Common myeloid progenitor, CD34-positive (primary cell): ENCODE measurements at regions not wholly inside any gene's neighbourhood (a gene's known extent, or its start where the extent isn't known, plus 50 kb on each side); places are given as distances from the start of the nearest gene placed in this dataset.
"Not testable (repeated sequence)": the region's sequence is repeated elsewhere in the genome, so short reads cannot be mapped to it uniquely, and the experiment has no call there.

Source experiments
- CTCF ChIA-PET: fragments of 350-600 bp; sonication (Branson Sonifier 250); formaldehyde crosslinking; loops from one replicate; lab custom pipeline; 2021; ENCODE audit warnings: antibody characterized with exemption; lab: Charles Lee
- POLR2A ChIA-PET: fragments of 350-600 bp; sonication (Branson Sonifier 250); formaldehyde crosslinking; loops from one replicate; lab custom pipeline; 2021; ENCODE audit warnings: antibody characterized with exemption; lab: Charles Lee
- DNase-seq, 3 donors: peaks; one replicate each; pipeline versions ENCODE4 v3.0.0 to v3.0.0-alpha.2; 2013
- H3K27ac ChIP-seq, 2 experiments: 1 replicate in 1 of 2; 2 replicates in 1 of 2; pipeline ENCODE4 v1.7.0; 2013; ENCODE audit warnings: inconsistent platforms in 2 of 2, low read length in 2 of 2, mild to moderate bottlenecking in 2 of 2, low read depth in 1 of 2, moderate library complexity in 1 of 2; ENCODE audit not compliant: severe bottlenecking in 2 of 2, insufficient read depth in 1 of 2, poor library complexity in 1 of 2
- H3K27me3 ChIP-seq, 5 experiments: replicated peaks in 2 of 5; 1 replicate in 3 of 5; 2 replicates in 2 of 5; pipeline versions ENCODE4 v1.6.1 to v1.7.0; 2013; ENCODE audit warnings: low read length in 4 of 5, mild to moderate bottlenecking in 2 of 5, moderate library complexity in 2 of 5, inconsistent platforms in 1 of 5; ENCODE audit not compliant: insufficient read depth in 5 of 5, control insufficient read depth in 4 of 5
- H3K36me3 ChIP-seq, 4 experiments: 1 replicate in 2 of 4; 2 replicates in 2 of 4; pipeline versions ENCODE4 v1.6.1 to v1.7.0; 2013; ENCODE audit warnings: low read length in 3 of 4, control low read depth in 1 of 4, mild to moderate bottlenecking in 1 of 4; ENCODE audit not compliant: control insufficient read depth in 4 of 4, insufficient read depth in 4 of 4
- H3K4me1 ChIP-seq, 4 experiments: 1 replicate in 3 of 4; 2 replicates in 1 of 4; pipeline versions ENCODE4 v1.6.1 to v1.7.1; 2013; ENCODE audit warnings: low read length in 3 of 4, mild to moderate bottlenecking in 3 of 4, control low read depth in 1 of 4, inconsistent platforms in 1 of 4, moderate library complexity in 1 of 4; ENCODE audit not compliant: control insufficient read depth in 4 of 4, insufficient read depth in 4 of 4; ENCODE audit errors: control extremely low read depth in 1 of 4
- H3K4me3 ChIP-seq, 7 experiments: 1 replicate in 4 of 7; 2 replicates in 3 of 7; pipeline versions ENCODE4 v1.5.1 to v1.7.0; 2013; ENCODE audit warnings: mild to moderate bottlenecking in 7 of 7, low read length in 6 of 7, moderate library complexity in 6 of 7, inconsistent platforms in 2 of 7, low read depth in 2 of 7, control low read depth in 1 of 7; ENCODE audit not compliant: insufficient read depth in 4 of 7, control insufficient read depth in 1 of 7; ENCODE audit errors: extremely low read depth in 1 of 7
- H3K9me3 ChIP-seq, 5 experiments: 1 replicate in 4 of 5; 2 replicates in 1 of 5; pipeline versions ENCODE4 v1.6.1 to v1.7.1; 2013; ENCODE audit warnings: low read length in 4 of 5, mild to moderate bottlenecking in 2 of 5, inconsistent platforms in 1 of 5, low read depth in 1 of 5, moderate library complexity in 1 of 5; ENCODE audit not compliant: control insufficient read depth in 4 of 5, insufficient read depth in 2 of 5; ENCODE audit errors: control extremely low read depth in 1 of 5
- WGBS: methylation state at CpG from one replicate; pipeline ENCODE4 v1.1.5; 2013; ENCODE audit not compliant: insufficient coverage; 5-methylcytosine and 5-hydroxymethylcytosine counted together

DNA sequence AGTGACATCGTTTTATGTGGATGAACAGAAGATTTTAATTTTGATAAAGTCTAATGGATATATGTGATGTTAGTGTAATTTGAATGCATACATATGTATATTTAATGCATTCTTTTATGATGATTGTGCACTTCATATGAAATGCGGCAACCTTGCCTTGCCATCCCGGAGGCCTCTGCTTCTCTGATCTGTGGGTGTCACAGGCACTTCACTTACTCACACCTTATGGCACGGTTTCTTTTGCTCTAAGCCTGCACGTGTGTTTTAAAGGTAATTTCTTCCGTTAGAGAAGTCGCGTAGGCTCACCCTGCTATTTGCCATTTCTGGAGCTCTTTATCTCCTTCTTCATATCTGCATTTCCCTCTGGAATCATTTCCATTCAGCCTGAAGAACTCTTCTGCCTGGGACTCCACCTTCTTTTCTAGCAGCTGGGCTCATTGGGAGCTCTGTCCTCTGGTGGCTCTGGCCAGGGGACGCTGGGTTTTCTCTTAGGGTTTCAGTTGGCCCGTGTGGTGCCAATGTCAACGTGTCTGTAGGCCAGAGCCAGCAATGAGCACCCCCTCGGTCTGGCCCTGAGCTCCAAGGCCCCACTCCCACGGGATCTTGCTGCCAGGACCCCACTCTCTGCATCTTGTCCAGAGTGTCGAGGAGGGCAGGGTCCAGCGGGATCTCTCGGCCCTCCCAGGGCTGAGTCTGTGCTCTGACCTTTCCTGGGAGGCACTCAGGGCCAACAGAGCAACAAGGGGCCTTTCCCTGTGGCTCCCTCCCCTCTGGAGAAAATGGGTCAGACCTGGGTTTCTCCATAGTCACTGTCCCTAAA lies 97.3 kb downstream of the RTP5 start:
- WGBS: 98% methylated on average over 15 of the region's 16 CpGs
- peaks cover 0 to 21% (median 14%) of the 10 kb centered on the region in 4 experiments for H3K4me1 ChIP-seq
- DNase-seq: no peak
- no peaks in the 10 kb centered on the region for H3K27me3 ChIP-seq
- ChIA-PET CTCF (interaction anchor here (1.5 kb wide), 1 partner anchor 10 kb away, joined by 3 read pairs; no protein-coding TSS in a partner anchor), POLR2A (no interaction called here)
- H3K9me3 ChIP-seq: no peaks in the 10 kb centered on the region
- H3K4me3 ChIP-seq: peak overlapping the region in 1 of 7 experiments; percentile 41
- H3K27ac ChIP-seq: no peak overlapping the region
- H3K36me3 ChIP-seq: peaks cover 0 to 11% (median 4%) of the 10 kb centered on the region in 4 experiments

DNA sequence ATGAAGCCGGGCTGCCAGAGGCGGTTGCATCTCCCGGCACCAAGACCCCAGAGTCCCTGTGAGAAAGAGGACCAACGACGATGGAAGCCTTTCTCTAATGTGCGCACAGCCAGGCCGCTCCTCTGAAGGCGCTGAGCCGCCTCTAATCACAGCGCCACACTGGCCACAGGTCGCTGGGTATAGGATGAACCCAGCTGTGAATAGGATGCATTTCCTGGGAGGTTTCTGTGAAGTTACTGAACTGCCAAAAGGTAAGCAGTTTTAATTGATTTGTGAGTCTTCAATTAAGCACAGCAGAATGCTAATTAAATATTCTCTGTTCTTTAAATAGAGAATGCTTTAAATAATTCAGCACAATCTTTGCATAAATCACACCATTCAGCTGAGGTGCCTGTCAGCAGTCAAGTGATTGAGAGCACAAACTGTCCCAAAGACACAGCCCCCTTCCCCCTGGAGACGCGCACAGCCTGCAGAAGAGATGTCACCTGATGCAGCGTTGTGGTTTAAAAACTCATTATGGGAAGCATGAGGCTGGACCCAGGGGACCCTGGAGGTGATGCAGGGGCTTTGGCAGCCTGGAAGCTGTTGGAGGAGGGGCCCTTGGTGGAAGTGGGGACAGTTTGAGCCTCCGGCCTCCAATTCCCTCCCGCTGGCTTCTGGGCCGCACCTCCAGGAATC lies 98.1 kb downstream of the RTP5 start:
- Histone ChIP-seq H3K4me3 (no peak overlapping the region), H3K27ac (no peak overlapping the region), H3K27me3 (no peaks in the 10 kb centered on the region), H3K9me3 (no peaks in the 10 kb centered on the region), H3K36me3 (peaks cover 0 to 17% (median 5%) of the 10 kb centered on the region in 4 experiments), H3K4me1 (peaks cover 0 to 21% (median 14%) of the 10 kb centered on the region in 4 experiments)
- no peak for DNase-seq
- ChIA-PET POLR2A (no interaction called here), CTCF (no interaction called here)
- WGBS: 99% methylated on average over 13 of the region's 17 CpGs

DNA sequence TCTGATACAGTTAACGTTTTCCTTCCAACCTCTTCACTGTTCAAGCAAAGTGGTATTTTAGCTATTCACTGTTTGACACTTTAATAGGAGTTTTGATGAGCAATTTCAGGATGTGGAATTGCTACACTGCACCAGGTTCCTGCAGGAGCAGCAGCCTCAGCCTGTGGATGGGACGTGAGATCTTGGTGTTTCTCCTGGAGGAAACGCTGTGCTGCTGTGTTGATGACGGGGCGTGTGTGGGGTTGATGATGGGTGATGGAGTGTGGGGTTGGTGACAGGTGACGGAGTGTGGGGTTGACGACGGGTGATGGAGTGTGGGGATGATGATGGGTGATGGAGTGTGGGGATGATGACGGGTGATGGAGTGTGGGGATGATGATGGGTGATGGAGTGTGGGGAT lies 98.9 kb downstream of the RTP5 start:
- ChIA-PET POLR2A (no interaction called here), CTCF (no interaction called here)
- H3K36me3 ChIP-seq: peaks cover 0 to 25% (median 8%) of the 10 kb centered on the region in 4 experiments
- 100% methylated on average over 2 of the region's 9 CpGs for WGBS
- no peaks in the 10 kb centered on the region for H3K27me3 ChIP-seq
- peaks cover 0 to 21% (median 14%) of the 10 kb centered on the region in 4 experiments for H3K4me1 ChIP-seq
- no peaks in the 10 kb centered on the region for H3K9me3 ChIP-seq
- H3K27ac ChIP-seq: no peak overlapping the region
- DNase-seq: no peak
- no peak overlapping the region for H3K4me3 ChIP-seq

DNA sequence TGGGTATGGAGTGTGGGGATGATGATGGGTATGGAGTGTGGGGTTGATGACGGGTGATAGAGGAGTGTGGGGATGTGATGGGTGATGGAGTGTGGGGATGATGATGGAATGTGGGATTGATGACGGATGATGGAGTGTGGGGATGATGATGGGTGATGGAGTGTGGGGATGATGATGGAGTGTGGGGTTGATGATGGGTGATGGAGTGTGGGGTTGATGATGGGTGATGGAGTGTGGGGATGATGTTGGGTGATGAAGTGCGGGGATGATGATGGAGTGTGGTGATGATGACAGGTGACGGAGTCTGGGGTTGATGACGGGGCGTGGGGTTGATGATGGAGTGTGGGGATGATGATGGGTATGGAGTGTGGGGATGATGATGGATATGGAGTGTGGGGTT lies 99.7 kb downstream of the RTP5 start:
- H3K9me3 ChIP-seq, CTCF ChIA-PET, H3K4me3 ChIP-seq, POLR2A ChIA-PET, H3K27ac ChIP-seq, DNase-seq, H3K27me3 ChIP-seq: not testable (repeated sequence)
- Histone ChIP-seq H3K36me3 (peaks cover 0 to 31% (median 11%) of the 10 kb centered on the region in 4 experiments), H3K4me1 (peaks cover 0 to 21% (median 14%) of the 10 kb centered on the region in 4 experiments)
- 94% methylated on average over 6 of the region's 6 CpGs for WGBS

DNA sequence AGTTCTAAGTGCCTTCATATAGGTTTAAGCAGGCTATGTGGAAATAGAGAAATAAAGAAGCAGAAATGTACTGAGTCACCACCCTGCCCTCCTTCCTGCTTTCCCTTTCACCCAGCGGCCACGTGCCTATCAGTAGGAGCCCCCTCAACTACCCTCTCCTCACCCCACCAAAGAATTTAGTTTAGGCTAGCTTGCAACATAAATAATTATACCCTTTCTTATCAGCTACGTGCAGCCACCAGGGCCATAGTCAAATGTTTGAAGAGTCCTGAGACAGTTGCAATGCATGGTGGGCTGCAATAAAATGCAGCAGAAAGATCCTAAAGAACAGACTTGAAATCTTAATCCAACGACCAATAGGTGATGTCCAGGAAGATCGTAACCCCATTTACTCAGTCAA lies 101.2 kb downstream of the RTP5 start:
- H3K27ac ChIP-seq: no peak overlapping the region
- H3K4me3 ChIP-seq: no peak overlapping the region
- CTCF ChIA-PET: no interaction called here
- H3K4me1 ChIP-seq: peaks cover 0 to 15% (median 11%) of the 10 kb centered on the region in 4 experiments
- 100% methylated on average over 3 of the region's 5 CpGs for WGBS
- H3K27me3 ChIP-seq: no peaks in the 10 kb centered on the region
- no peaks in the 10 kb centered on the region for H3K9me3 ChIP-seq
- POLR2A ChIA-PET: no interaction called here
- peaks cover 0 to 41% (median 20%) of the 10 kb centered on the region in 4 experiments for H3K36me3 ChIP-seq
- DNase-seq: peak in 2 of 3 donors; percentile 9 to 64

DNA sequence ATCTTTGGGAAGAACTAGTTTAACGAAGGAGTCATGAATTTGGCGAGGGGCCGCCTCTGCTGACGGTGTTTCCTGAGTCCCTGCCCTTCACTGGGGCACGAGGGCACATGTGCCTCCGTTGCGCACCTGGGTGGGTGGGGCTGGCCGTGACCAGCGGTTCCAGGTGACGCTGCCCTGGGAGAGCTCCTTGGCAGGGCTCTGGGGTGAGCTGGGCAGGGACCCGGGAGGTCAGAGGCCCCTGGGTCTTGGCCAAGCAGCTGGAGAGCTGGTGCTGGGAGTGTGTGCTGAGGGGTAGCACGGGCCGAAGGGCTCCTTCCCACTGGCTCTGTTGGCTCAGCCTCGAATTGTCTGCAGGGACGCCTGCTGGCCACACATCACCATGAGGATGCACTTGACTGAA lies 104.6 kb downstream of the RTP5 start:
- 95% methylated on average over 12 of the region's 15 CpGs for WGBS
- no peak overlapping the region for H3K4me3 ChIP-seq
- H3K9me3 ChIP-seq: no peaks in the 10 kb centered on the region
- H3K36me3 ChIP-seq: peaks cover 2 to 51% (median 24%) of the 10 kb centered on the region in 4 experiments
- no peaks in the 10 kb centered on the region for H3K4me1 ChIP-seq
- no peaks in the 10 kb centered on the region for H3K27me3 ChIP-seq
- no peak overlapping the region for H3K27ac ChIP-seq
- ChIA-PET CTCF (no interaction called here), POLR2A (no interaction called here)
- DNase-seq: no peak
